Astrocyte (in vitro differentiated cells and primary cell): ENCODE measurements at regions not wholly inside any gene's neighbourhood (a gene's known extent, or its start where the extent isn't known, plus 50 kb on each side); places are given as distances from the start of the nearest gene placed in this dataset.

Experiments
- CTCF ChIP-seq: IDR thresholded peaks from 2 replicates; pipeline ENCODE4 v1.5.1; 2011; ENCODE audit warnings: low read depth, mild to moderate bottlenecking, inconsistent platforms, low read length, moderate library complexity; ENCODE audit not compliant: insufficient read depth
- EZH2 ChIP-seq: IDR thresholded peaks from 2 replicates; pipeline ENCODE4 v1.6.1; 2012; ENCODE audit warnings: mild to moderate bottlenecking, low read length, inconsistent platforms; ENCODE audit not compliant: insufficient read depth

GRCh38 chr4:30330894-30331652, 389.1 kb upstream of the PCDH7 start:
- no peak for TF ChIP-seq CTCF
- TF ChIP-seq EZH2 = no peak
